ENCODE measurements at regions not wholly inside any gene's neighbourhood (a gene's known extent, or its start where the extent isn't known, plus 50 kb on each side); places are given as distances from the start of the nearest gene placed in this dataset.

- TF ChIP-seq POLR2A (IDR thresholded peaks at IDR 0.05) (no peak), CTCF (IDR thresholded peaks at IDR 0.05) (no peak)
These were observed 200.9 kb downstream of the CXCL12 start for GRCh38 chr10:44183667-44184632.

All from transverse colon (tissue), 3 donors.